Neural cell (in vitro differentiated cells): ENCODE measurements at regions not wholly inside any gene's neighbourhood (a gene's known extent, or its start where the extent isn't known, plus 50 kb on each side); places are given as distances from the start of the nearest gene placed in this dataset.

Experiments used
- H2AFZ ChIP-seq: fragments of 200-600, 300-800 bp; sonication (generic), shearing (Covaris generic); 2 replicates; pipeline ENCODE4 v1.6.0; 2014; ENCODE audit warnings: low read depth, mild to moderate bottlenecking, antibody characterized with exemption, low read length, moderate library complexity
- H3F3A ChIP-seq: fragments of 200-600 bp; shearing (Covaris generic); 2 replicates; pipeline ENCODE4 v1.6.1; 2016; ENCODE audit warnings: mild to moderate bottlenecking, moderate library complexity, mixed read lengths, antibody characterized with exemption, low read length; ENCODE audit not compliant: insufficient read depth, poor library complexity, severe bottlenecking
- H3K27ac ChIP-seq: fragments of 200-600, 300-800 bp; sonication (generic), shearing (Covaris generic); 2 replicates; pipeline ENCODE4 v1.5.1; 2014; ENCODE audit warnings: mild to moderate bottlenecking, low read length, moderate library complexity
- H3K27me3 ChIP-seq: fragments of 300-800, 200-600 bp; sonication (generic), shearing (Covaris generic); 2 replicates; pipeline ENCODE4 v1.6.0; 2014; ENCODE audit warnings: mild to moderate bottlenecking, low read depth, low read length, moderate library complexity; ENCODE audit not compliant: insufficient read depth
- H3K36me3 ChIP-seq: fragments of 300-800, 200-600 bp; sonication (generic), shearing (Covaris generic); 2 replicates; pipeline ENCODE4 v1.5.1; 2014; ENCODE audit warnings: mild to moderate bottlenecking, antibody characterized with exemption, low read length, moderate library complexity; ENCODE audit not compliant: insufficient read depth
- H3K4me2 ChIP-seq: fragments of 300-800, 200-600 bp; sonication (generic), shearing (Covaris generic); 2 replicates; pipeline ENCODE4 v1.6.0; 2014; ENCODE audit warnings: mild to moderate bottlenecking, low read length
- H3K4me3 ChIP-seq: fragments of 300-800, 200-600 bp; sonication (generic), shearing (Covaris generic); 2 replicates; pipeline ENCODE4 v1.5.1; 2014; ENCODE audit warnings: mild to moderate bottlenecking, low read length, moderate library complexity
- H3K79me2 ChIP-seq: fragments of 200-600 bp; shearing (Covaris generic); replicated peaks from 2 replicates; pipeline ENCODE4 v1.6.0; 2014; ENCODE audit warnings: mild to moderate bottlenecking, low read length, moderate library complexity; ENCODE audit not compliant: insufficient read depth
- H3K9ac ChIP-seq: fragments of 300-800, 200-600 bp; sonication (generic), shearing (Covaris generic); 2 replicates; pipeline ENCODE4 v1.6.1; 2016; ENCODE audit warnings: mild to moderate bottlenecking, low read length, mixed read lengths
- H3K9me2 ChIP-seq: fragments of 200-600 bp; shearing (Covaris generic); 2 replicates; pipeline ENCODE4 v1.6.1; 2016; ENCODE audit warnings: mild to moderate bottlenecking, low read length, mixed read lengths; ENCODE audit not compliant: insufficient read depth
- H3K9me3 ChIP-seq: fragments of 200-600, 300-800 bp; sonication (generic), shearing (Covaris generic); 2 replicates; pipeline ENCODE4 v1.6.1; 2016; ENCODE audit warnings: mild to moderate bottlenecking, mixed run types, low read length, moderate library complexity, mixed read lengths
- H4K20me1 ChIP-seq: fragments of 200-600 bp; shearing (Covaris generic); 2 replicates; pipeline ENCODE4 v1.6.1; 2016; ENCODE audit warnings: mild to moderate bottlenecking, mixed run types; ENCODE audit not compliant: insufficient read depth
- EP300 ChIP-seq: fragments of 450-650 bp; conservative IDR thresholded peaks from 2 replicates; pipeline ENCODE4 v1.6.1; 2014; ENCODE audit warnings: antibody characterized with exemption, mild to moderate bottlenecking, moderate library complexity; ENCODE audit not compliant: poor library complexity, severe bottlenecking
- EZH2 ChIP-seq: fragments of 200-600, 300-800 bp; shearing (Covaris generic), sonication (generic); IDR thresholded peaks from 2 replicates; pipeline ENCODE4 v1.6.1; 2014; ENCODE audit warnings: antibody characterized with exemption, low read length, borderline replicate concordance, mild to moderate bottlenecking; ENCODE audit not compliant: insufficient read depth, poor library complexity, severe bottlenecking
- MXI1 ChIP-seq: fragments of 450-650 bp; conservative IDR thresholded peaks from 2 replicates; pipeline ENCODE4 v1.6.1; 2014; ENCODE audit warnings: antibody characterized with exemption, mild to moderate bottlenecking; ENCODE audit not compliant: poor library complexity, severe bottlenecking
- POLR2AphosphoS5 ChIP-seq: IDR thresholded peaks from 2 replicates; pipeline ENCODE4 v1.6.1; 2012
- RAD21 ChIP-seq: fragments of 450-650 bp; conservative IDR thresholded peaks from 2 replicates; pipeline ENCODE4 v1.6.1; 2014; ENCODE audit warnings: antibody characterized with exemption, mild to moderate bottlenecking, moderate library complexity
- SMC3 ChIP-seq: fragments of 450-650 bp; conservative IDR thresholded peaks from 2 replicates; pipeline ENCODE4 v1.6.1; 2014; ENCODE audit warnings: antibody characterized with exemption, mild to moderate bottlenecking, moderate library complexity; ENCODE audit not compliant: poor library complexity
- TAF1 ChIP-seq: IDR thresholded peaks from 2 replicates; pipeline ENCODE4 v1.6.1; 2012; ENCODE audit warnings: low read depth
- TF ChIP-seq, protein P1 (sequence below): IDR thresholded peaks from 2 replicates; pipeline ENCODE4 v1.6.1; 2012; ENCODE audit warnings: borderline replicate concordance
- TF ChIP-seq, protein P2 (sequence below): fragments of 450-650 bp; IDR thresholded peaks from 2 replicates; pipeline ENCODE4 v1.5.1; 2014; ENCODE audit warnings: antibody characterized with exemption, mild to moderate bottlenecking, moderate library complexity; ENCODE audit not compliant: poor library complexity, severe bottlenecking

DNA sequence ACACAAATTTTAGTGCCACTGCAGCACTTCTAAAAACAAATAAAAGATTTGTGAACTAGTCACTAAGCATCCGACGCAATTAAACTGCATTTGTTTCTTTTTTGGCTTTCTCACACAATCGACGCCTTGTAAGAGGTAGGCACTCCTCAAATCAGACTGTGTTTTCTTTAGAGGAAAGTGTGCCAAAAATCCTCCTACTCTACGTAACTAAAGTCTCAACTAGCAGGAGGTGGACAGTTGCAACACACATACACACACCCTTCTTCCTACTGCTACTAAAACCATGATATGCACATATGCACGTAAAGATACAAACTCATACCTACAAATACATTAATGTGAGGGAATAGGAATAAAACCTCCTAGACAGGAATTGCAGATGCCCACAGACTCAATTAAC, 844.7 kb upstream of the SOX9 start:
- Histone ChIP-seq H3K36me3 (no peaks in the 10 kb centered on the region), H2AFZ (no peak overlapping the region), H3K9me3 (no peaks in the 10 kb centered on the region), H3F3A (no peaks in the 10 kb centered on the region), H3K27ac (no peak overlapping the region), H3K79me2 (no peaks in the 10 kb centered on the region), H4K20me1 (no peaks in the 10 kb centered on the region), H3K27me3 (no peaks in the 10 kb centered on the region), H3K9me2 (no peaks in the 10 kb centered on the region), H3K4me3 (no peak overlapping the region), H3K9ac (no peak overlapping the region), H3K4me2 (no peak overlapping the region)
- TF ChIP-seq, protein P1, sequence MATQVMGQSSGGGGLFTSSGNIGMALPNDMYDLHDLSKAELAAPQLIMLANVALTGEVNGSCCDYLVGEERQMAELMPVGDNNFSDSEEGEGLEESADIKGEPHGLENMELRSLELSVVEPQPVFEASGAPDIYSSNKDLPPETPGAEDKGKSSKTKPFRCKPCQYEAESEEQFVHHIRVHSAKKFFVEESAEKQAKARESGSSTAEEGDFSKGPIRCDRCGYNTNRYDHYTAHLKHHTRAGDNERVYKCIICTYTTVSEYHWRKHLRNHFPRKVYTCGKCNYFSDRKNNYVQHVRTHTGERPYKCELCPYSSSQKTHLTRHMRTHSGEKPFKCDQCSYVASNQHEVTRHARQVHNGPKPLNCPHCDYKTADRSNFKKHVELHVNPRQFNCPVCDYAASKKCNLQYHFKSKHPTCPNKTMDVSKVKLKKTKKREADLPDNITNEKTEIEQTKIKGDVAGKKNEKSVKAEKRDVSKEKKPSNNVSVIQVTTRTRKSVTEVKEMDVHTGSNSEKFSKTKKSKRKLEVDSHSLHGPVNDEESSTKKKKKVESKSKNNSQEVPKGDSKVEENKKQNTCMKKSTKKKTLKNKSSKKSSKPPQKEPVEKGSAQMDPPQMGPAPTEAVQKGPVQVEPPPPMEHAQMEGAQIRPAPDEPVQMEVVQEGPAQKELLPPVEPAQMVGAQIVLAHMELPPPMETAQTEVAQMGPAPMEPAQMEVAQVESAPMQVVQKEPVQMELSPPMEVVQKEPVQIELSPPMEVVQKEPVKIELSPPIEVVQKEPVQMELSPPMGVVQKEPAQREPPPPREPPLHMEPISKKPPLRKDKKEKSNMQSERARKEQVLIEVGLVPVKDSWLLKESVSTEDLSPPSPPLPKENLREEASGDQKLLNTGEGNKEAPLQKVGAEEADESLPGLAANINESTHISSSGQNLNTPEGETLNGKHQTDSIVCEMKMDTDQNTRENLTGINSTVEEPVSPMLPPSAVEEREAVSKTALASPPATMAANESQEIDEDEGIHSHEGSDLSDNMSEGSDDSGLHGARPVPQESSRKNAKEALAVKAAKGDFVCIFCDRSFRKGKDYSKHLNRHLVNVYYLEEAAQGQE: no peak
- no peak for TF ChIP-seq EZH2
- no peak for TF ChIP-seq TAF1
- TF ChIP-seq EP300: no peak

- Histone ChIP-seq H3K36me3 (no peaks in the 10 kb centered on the region), H3K4me3 (no peak overlapping the region), H3K27me3 (no peaks in the 10 kb centered on the region), H3K27ac (no peak overlapping the region), H3K9ac (no peak overlapping the region), H3K9me2 (no peaks in the 10 kb centered on the region), H3K79me2 (no peaks in the 10 kb centered on the region), H3F3A (no peaks in the 10 kb centered on the region), H4K20me1 (no peaks in the 10 kb centered on the region), H3K4me2 (no peak overlapping the region), H3K9me3 (no peaks in the 10 kb centered on the region), H2AFZ (no peak overlapping the region)
- TF ChIP-seq EZH2 (no peak), EP300 (no peak), RAD21 (no peak), SMC3 (no peak), MXI1 (no peak), POLR2AphosphoS5 (no peak), TAF1 (no peak)
- TF ChIP-seq, protein P2, sequence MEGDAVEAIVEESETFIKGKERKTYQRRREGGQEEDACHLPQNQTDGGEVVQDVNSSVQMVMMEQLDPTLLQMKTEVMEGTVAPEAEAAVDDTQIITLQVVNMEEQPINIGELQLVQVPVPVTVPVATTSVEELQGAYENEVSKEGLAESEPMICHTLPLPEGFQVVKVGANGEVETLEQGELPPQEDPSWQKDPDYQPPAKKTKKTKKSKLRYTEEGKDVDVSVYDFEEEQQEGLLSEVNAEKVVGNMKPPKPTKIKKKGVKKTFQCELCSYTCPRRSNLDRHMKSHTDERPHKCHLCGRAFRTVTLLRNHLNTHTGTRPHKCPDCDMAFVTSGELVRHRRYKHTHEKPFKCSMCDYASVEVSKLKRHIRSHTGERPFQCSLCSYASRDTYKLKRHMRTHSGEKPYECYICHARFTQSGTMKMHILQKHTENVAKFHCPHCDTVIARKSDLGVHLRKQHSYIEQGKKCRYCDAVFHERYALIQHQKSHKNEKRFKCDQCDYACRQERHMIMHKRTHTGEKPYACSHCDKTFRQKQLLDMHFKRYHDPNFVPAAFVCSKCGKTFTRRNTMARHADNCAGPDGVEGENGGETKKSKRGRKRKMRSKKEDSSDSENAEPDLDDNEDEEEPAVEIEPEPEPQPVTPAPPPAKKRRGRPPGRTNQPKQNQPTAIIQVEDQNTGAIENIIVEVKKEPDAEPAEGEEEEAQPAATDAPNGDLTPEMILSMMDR: no peak
- TF ChIP-seq, protein P1: no peak
These were observed 837.3 kb upstream of the SOX9 start for GRCh38 chr17:71283486-71283885.
